ENCODE measurements at regions not wholly inside any gene's neighbourhood (a gene's known extent, or its start where the extent isn't known, plus 50 kb on each side); places are given as distances from the start of the nearest gene placed in this dataset.

GRCh38 chr9:25613709-25614108, 64.5 kb downstream of the TUSC1 start:
- TF ChIP-seq, protein P1, sequence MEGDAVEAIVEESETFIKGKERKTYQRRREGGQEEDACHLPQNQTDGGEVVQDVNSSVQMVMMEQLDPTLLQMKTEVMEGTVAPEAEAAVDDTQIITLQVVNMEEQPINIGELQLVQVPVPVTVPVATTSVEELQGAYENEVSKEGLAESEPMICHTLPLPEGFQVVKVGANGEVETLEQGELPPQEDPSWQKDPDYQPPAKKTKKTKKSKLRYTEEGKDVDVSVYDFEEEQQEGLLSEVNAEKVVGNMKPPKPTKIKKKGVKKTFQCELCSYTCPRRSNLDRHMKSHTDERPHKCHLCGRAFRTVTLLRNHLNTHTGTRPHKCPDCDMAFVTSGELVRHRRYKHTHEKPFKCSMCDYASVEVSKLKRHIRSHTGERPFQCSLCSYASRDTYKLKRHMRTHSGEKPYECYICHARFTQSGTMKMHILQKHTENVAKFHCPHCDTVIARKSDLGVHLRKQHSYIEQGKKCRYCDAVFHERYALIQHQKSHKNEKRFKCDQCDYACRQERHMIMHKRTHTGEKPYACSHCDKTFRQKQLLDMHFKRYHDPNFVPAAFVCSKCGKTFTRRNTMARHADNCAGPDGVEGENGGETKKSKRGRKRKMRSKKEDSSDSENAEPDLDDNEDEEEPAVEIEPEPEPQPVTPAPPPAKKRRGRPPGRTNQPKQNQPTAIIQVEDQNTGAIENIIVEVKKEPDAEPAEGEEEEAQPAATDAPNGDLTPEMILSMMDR (IDR thresholded peaks at IDR 0.05; ENCODE audit: low read depth, low read length, missing control alignments), result no peak
- no peak overlapping the region for H3K4me3 ChIP-seq (replicated peaks; ENCODE audit: low read depth, low read length)
- DNase-seq (ENCODE audit: extremely low read depth, low read depth), result no peak

- no peak overlapping the region for H3K4me3 ChIP-seq (replicated peaks; ENCODE audit: low read depth, low read length)
- no peak for DNase-seq (ENCODE audit: extremely low read depth, low read depth)
- TF ChIP-seq, protein P1 (IDR thresholded peaks at IDR 0.05; ENCODE audit: low read depth, low read length, missing control alignments), result no peak
These were observed 75.1 kb downstream of the TUSC1 start for GRCh38 chr9:25603106-25603505.

DNA sequence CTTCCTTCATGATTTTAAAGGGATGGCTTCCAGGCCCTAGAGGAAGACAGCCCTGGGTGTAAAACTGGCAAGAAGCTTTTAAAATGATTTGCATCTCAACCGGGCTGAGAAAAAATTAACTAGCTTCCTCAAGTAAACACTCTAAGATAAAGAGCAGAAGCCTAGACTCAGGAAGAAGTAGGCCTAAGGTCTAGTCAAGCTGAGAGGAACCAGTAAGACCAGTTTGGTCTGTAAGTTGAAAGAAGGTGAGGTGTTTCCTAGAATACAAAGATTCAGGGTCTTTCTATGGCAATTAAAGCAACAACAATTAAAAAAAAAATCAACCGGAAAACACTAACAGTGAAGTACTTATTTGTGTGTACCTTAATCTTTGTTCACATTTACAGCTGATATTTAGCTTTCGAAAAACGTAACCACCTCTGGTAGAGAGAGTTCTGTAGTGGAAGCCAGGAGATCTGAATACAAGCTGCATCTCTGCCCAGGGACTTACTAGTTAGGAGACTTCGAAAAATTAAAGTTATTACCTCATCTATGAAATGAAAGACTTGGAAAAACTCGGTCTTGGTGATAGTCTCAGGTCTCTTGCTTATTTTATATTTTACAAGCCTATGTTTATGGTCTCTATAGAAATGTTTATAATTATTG, 75.7 kb downstream of the TUSC1 start:
- DNase-seq (ENCODE audit: extremely low read depth, low read depth), result no peak
- H3K4me3 ChIP-seq (replicated peaks; ENCODE audit: low read depth, low read length), result no peak overlapping the region
- TF ChIP-seq, protein P1 (IDR thresholded peaks at IDR 0.05; ENCODE audit: low read depth, low read length, missing control alignments), result no peak

DNA sequence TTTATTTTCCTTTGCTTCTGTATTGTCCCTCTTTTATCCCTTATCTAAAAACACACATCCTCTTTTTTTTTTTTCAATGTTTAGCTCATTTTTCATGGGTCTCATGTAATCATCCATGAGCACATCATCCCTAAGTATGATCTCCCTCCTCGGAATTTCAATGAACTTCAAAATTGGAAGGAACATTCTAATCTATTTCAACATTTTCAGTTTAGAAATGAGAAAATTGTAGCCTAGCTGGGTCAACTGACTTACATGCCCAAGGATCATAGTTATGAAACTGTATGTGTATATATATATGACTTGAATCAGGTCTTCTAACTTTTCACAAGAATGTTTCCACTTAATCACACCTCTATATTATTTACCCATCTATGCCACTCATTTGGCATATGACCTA, 77.7 kb downstream of the TUSC1 start:
- DNase-seq (ENCODE audit: extremely low read depth, low read depth), result no peak
- TF ChIP-seq, protein P1 (IDR thresholded peaks at IDR 0.05; ENCODE audit: low read depth, low read length, missing control alignments), result no peak
- no peak overlapping the region for H3K4me3 ChIP-seq (replicated peaks; ENCODE audit: low read depth, low read length)

GRCh38 chr9:25584611-25585010, 93.6 kb downstream of the TUSC1 start:
- TF ChIP-seq, protein P1 (IDR thresholded peaks at IDR 0.05; ENCODE audit: low read depth, low read length, missing control alignments), result no peak
- no peak overlapping the region for H3K4me3 ChIP-seq (replicated peaks; ENCODE audit: low read depth, low read length)
- DNase-seq (ENCODE audit: extremely low read depth, low read depth), result no peak

DNA sequence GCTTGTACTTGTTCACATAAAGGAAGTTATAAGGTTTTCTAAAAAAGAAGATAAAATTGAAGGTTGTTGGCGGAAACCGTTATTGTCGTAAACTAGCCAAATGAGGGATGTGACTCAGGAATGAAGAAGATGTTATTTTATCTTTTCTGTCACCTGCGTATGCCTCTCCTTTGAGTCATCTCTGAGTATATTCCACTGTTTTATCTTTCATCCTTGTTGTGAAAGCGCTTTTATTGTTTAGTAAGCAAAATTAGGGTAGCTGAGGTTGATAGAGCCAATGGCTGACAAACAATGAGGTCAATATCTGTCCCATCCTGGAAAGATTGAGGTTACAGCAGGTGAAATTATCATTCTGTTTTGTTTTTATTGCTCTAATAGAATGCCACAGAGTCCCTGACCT, 105.0 kb downstream of the TUSC1 start:
- DNase-seq (ENCODE audit: extremely low read depth, low read depth), result no peak
- H3K4me3 ChIP-seq (replicated peaks; ENCODE audit: low read depth, low read length), result no peak overlapping the region
- TF ChIP-seq, protein P1 (IDR thresholded peaks at IDR 0.05; ENCODE audit: low read depth, low read length, missing control alignments), result no peak

GRCh38 chr9:25571491-25571890, 106.8 kb downstream of the TUSC1 start:
- H3K4me3 ChIP-seq (replicated peaks; ENCODE audit: low read depth, low read length), result no peak overlapping the region
- TF ChIP-seq, protein P1 (IDR thresholded peaks at IDR 0.05; ENCODE audit: low read depth, low read length, missing control alignments), result no peak
- DNase-seq (ENCODE audit: extremely low read depth, low read depth), result no peak

Measured in HFF-Myc (cell line).